ENCODE measurements at regions not wholly inside any gene's neighbourhood (a gene's known extent, or its start where the extent isn't known, plus 50 kb on each side); places are given as distances from the start of the nearest gene placed in this dataset.

- Histone ChIP-seq H3K4me1 (no peaks in the 10 kb centered on the region), H3K9me3 (no peaks in the 10 kb centered on the region), H3K36me3 (no peaks in the 10 kb centered on the region), H3K27ac (no peak overlapping the region), H3K4me3 (no peak overlapping the region), H3K27me3 (no peaks in the 10 kb centered on the region)
- intact Hi-C loops (cut with DNase I), result no loop called here
- ATAC-seq (no peak), DNase-seq (peak in 2 of 4 donors; percentile 45 to 57)
- TF ChIP-seq CTCF (IDR thresholded peaks at IDR 0.05), result no peak
These were observed 81.8 kb upstream of the CLDN10 start for GRCh38 chr13:95470574-95471366.

- no peaks in the 10 kb centered on the region for H3K36me3 ChIP-seq
- no peak for ATAC-seq
- DNase-seq, result no peak
- H3K4me1 ChIP-seq, result no peaks in the 10 kb centered on the region
- no peak overlapping the region for H3K27ac ChIP-seq
- no peaks in the 10 kb centered on the region for H3K9me3 ChIP-seq
- H3K27me3 ChIP-seq, result no peaks in the 10 kb centered on the region
- TF ChIP-seq CTCF (IDR thresholded peaks at IDR 0.05), result no peak
- no peak overlapping the region for H3K4me3 ChIP-seq
- intact Hi-C loops (cut with DNase I), result no loop called here
These were observed 80.6 kb upstream of the CLDN10 start for GRCh38 chr13:95471960-95472359.

DNA sequence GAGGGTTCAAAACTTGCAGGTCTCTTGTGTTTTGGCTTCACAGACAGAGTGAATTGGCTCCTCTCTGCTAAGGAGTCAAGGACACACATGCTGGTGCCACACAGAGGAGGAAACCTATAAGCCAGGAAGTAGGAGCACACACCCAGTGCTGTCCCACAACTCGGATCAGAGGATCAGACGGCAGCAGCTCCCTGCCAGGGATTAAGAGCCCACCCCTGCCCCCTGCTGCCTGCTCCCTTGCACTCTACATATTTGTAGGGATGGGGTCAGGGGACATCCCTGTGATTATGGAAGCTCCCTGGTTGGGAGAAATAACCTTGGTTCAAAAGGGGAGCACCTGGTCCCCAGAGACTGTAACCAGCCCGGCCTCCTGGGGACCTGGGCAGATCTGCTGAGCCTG, 77.5 kb upstream of the CLDN10 start:
- intact Hi-C loops (cut with DNase I), result no loop called here

GRCh38 chr13:95477187-95477586, 75.3 kb upstream of the CLDN10 start:
- no peaks in the 10 kb centered on the region for H3K9me3 ChIP-seq
- H3K4me1 ChIP-seq, result peaks cover 0 to 25% of the 10 kb centered on the region in 2 donors
- intact Hi-C loops (cut with DNase I), result no loop called here
- TF ChIP-seq CTCF (IDR thresholded peaks at IDR 0.05), result no peak
- H3K4me3 ChIP-seq, result no peak overlapping the region
- no peaks in the 10 kb centered on the region for H3K27me3 ChIP-seq
- no peak overlapping the region for H3K27ac ChIP-seq
- DNase-seq (no peak), ATAC-seq (no peak)
- H3K36me3 ChIP-seq, result no peaks in the 10 kb centered on the region

More for the DNA sequence above, 77.5 kb upstream of the CLDN10 start:
- Histone ChIP-seq H3K27ac (no peak overlapping the region), H3K27me3 (no peaks in the 10 kb centered on the region), H3K4me1 (peaks cover 0 to 16% of the 10 kb centered on the region in 2 donors), H3K9me3 (no peaks in the 10 kb centered on the region), H3K4me3 (no peak overlapping the region), H3K36me3 (no peaks in the 10 kb centered on the region)
- TF ChIP-seq CTCF (IDR thresholded peaks at IDR 0.05), result no peak
- no peak for ATAC-seq
- DNase-seq, result no peak

DNA sequence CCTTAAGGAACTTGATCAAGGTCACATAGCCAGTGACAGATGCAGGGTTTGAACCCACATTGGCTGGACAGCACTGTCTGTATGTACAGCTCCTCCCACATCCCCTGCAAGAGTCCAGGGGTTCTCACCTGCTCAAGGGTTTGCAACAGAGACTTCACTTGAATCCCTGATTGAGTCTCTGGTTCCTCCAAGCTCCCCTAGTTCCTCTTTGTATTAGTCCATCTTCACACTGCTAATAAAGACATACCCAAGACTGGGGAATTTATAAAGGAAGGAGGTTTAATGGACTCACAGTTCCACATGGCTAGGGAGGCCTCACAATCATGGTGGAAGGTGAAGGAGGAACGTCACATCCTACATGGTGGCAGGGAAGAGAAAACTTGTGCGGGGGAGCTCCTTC, 72.8 kb upstream of the CLDN10 start:
- Histone ChIP-seq H3K36me3 (no peaks in the 10 kb centered on the region), H3K27ac (peak overlapping the region in 1 of 2 donors; percentile 28), H3K4me3 (no peak overlapping the region), H3K4me1 (peaks cover 0 to 25% of the 10 kb centered on the region in 2 donors), H3K27me3 (no peaks in the 10 kb centered on the region), H3K9me3 (no peaks in the 10 kb centered on the region)
- ATAC-seq (no peak), DNase-seq (no peak)
- intact Hi-C loops (cut with DNase I), result no loop called here
- no peak for TF ChIP-seq CTCF (IDR thresholded peaks at IDR 0.05)

Data from left lung (tissue), 4 donors.